Panc1 (cell line): ENCODE measurements at regions not wholly inside any gene's neighbourhood (a gene's known extent, or its start where the extent isn't known, plus 50 kb on each side); places are given as distances from the start of the nearest gene placed in this dataset.

ENCODE experiments used
- ATAC-seq: fragments of 200-7000 bp; cut with Tn5 transposase; 2 replicates; pipeline ENCODE4 v1.9.1; 2020; ENCODE audit warnings: mild to moderate bottlenecking, moderate library complexity
- BruUV-seq: library from RNA; stranded (reverse); fragments of 400-500 nt; replicated peaks from 2 replicates; lab custom pipeline; 2021; lab: Mats Ljungman, UMichigan
- CTCF ChIA-PET: fragments of 300-600 bp; sonication (Branson Sonifier 250); formaldehyde crosslinking; loops from one replicate; lab custom pipeline; 2022; ENCODE audit warnings: antibody characterized with exemption; lab: Charles Lee
- POLR2A ChIA-PET: fragments of 300-600 bp; sonication (Branson Sonifier 250); formaldehyde crosslinking; loops from one replicate; lab custom pipeline; 2022; ENCODE audit warnings: antibody characterized with exemption; lab: Charles Lee
- DNase-seq: peaks from one replicate; pipeline ENCODE4 v3.0.0-alpha.2; 2010; ENCODE audit warnings: low read depth, low spot score
- H3K27ac ChIP-seq: 2 replicates; pipeline ENCODE4 v1.5.1; 2011; ENCODE audit warnings: mild to moderate bottlenecking, low read length, inconsistent platforms
- H3K27me3 ChIP-seq: fragments of 200-500 bp; sonication (Bioruptor generic); 2 replicates; pipeline ENCODE4 v1.6.0; 2014; ENCODE audit warnings: low read length, inconsistent platforms; ENCODE audit not compliant: control insufficient read depth, insufficient read depth
- H3K36me3 ChIP-seq: fragments of 200-500 bp; sonication (Bioruptor generic); 2 replicates; pipeline ENCODE4 v1.5.1; 2014; ENCODE audit warnings: inconsistent platforms, mild to moderate bottlenecking, low read length, moderate library complexity; ENCODE audit not compliant: control insufficient read depth, insufficient read depth
- H3K4me1 ChIP-seq: 2 replicates; pipeline ENCODE4 v1.5.1; 2011; ENCODE audit warnings: inconsistent platforms, mild to moderate bottlenecking, low read length, moderate library complexity; ENCODE audit not compliant: control insufficient read depth, insufficient read depth
- H3K4me3 ChIP-seq, 2 experiments: 2 replicates each; pipeline ENCODE4 v1.5.1; 2011 to 2012; ENCODE audit warnings: low read depth in 2 of 2, low read length in 2 of 2, mild to moderate bottlenecking in 2 of 2, inconsistent platforms in 1 of 2, moderate library complexity in 1 of 2
- H3K9me3 ChIP-seq: fragments of 200-500 bp; sonication (Bioruptor generic); 2 replicates; pipeline ENCODE4 v1.5.1; 2014; ENCODE audit warnings: low read depth, mild to moderate bottlenecking, inconsistent platforms, low read length, moderate library complexity; ENCODE audit not compliant: control insufficient read depth, insufficient read depth
- POLR2AphosphoS5 ChIP-seq: IDR thresholded peaks from 2 replicates; pipeline ENCODE4 v1.6.1; 2012; ENCODE audit warnings: mild to moderate bottlenecking, low read depth, low read length, moderate library complexity
- SIN3A ChIP-seq: IDR thresholded peaks from 2 replicates; pipeline ENCODE4 v1.6.1; 2012; ENCODE audit warnings: low read depth, mild to moderate bottlenecking, low read length, moderate library complexity, borderline replicate concordance; ENCODE audit not compliant: insufficient read depth
- TCF7L2 ChIP-seq: IDR thresholded peaks from 2 replicates; pipeline ENCODE4 v1.6.1; 2011; ENCODE audit warnings: mild to moderate bottlenecking, low read depth, low read length, inconsistent platforms
- in situ Hi-C: cut with HindIII; loops from 2 replicates; pipeline ENCODE4 v1.10.0; 2016; ENCODE audit warnings: low sequenced_read_pairs, low pct_unique_long_range_greater_than_20kb
- intact Hi-C: fragments of 100-400 bp; cut with micrococcal nuclease; formaldehyde crosslinking; loops from one replicate; pipeline ENCODE4 v1.10.0; 2022; ENCODE audit not compliant: unreplicated experiment
- TF ChIP-seq, protein P1 (sequence below): fragments of 450-650 bp; IDR thresholded peaks from 2 replicates; pipeline ENCODE4 v1.5.1; 2017; ENCODE audit warnings: mild to moderate bottlenecking
- TF ChIP-seq, protein P2 (sequence below), 2 experiments: IDR thresholded peaks; 2 replicates each; pipeline ENCODE4 v1.6.1; 2011 to 2012; ENCODE audit warnings: low read depth in 2 of 2, control low read depth in 1 of 2, low read length in 1 of 2, mild to moderate bottlenecking in 1 of 2, moderate library complexity in 1 of 2; ENCODE audit not compliant: insufficient read depth in 1 of 2

DNA sequence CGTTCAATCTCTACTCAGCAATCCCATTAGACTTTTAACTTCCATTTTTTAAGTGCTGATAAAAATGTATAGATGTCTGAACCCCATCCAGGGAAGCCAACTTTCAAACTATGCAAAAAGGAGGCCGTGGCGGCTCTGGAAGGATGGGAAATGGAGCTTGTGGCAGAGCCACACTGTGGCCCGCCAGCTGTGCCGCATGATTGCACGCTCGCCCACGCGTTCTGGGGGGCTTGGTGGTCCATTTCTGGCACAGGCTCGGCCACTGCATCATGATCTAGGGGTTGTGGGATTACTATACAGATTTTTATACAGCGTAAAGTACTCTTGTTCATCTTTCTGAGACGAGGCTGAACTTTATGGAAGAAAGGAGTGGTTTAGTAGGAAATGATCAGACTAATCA, 57.6 kb downstream of the FOXL1 start:
- no peak overlapping the region for H3K4me3 ChIP-seq
- no peaks in the 10 kb centered on the region for H3K36me3 ChIP-seq
- H3K9me3 ChIP-seq: no peaks in the 10 kb centered on the region
- no peak for ATAC-seq
- no TSS peak for BruUV-seq
- ChIA-PET CTCF (no interaction called here), POLR2A (no interaction called here)
- no peaks in the 10 kb centered on the region for H3K4me1 ChIP-seq
- H3K27me3 ChIP-seq: no peaks in the 10 kb centered on the region
- DNase-seq: no peak
- H3K27ac ChIP-seq: no peak overlapping the region
- TF ChIP-seq, protein P1, sequence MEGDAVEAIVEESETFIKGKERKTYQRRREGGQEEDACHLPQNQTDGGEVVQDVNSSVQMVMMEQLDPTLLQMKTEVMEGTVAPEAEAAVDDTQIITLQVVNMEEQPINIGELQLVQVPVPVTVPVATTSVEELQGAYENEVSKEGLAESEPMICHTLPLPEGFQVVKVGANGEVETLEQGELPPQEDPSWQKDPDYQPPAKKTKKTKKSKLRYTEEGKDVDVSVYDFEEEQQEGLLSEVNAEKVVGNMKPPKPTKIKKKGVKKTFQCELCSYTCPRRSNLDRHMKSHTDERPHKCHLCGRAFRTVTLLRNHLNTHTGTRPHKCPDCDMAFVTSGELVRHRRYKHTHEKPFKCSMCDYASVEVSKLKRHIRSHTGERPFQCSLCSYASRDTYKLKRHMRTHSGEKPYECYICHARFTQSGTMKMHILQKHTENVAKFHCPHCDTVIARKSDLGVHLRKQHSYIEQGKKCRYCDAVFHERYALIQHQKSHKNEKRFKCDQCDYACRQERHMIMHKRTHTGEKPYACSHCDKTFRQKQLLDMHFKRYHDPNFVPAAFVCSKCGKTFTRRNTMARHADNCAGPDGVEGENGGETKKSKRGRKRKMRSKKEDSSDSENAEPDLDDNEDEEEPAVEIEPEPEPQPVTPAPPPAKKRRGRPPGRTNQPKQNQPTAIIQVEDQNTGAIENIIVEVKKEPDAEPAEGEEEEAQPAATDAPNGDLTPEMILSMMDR: no peak
- TF ChIP-seq, protein P2, sequence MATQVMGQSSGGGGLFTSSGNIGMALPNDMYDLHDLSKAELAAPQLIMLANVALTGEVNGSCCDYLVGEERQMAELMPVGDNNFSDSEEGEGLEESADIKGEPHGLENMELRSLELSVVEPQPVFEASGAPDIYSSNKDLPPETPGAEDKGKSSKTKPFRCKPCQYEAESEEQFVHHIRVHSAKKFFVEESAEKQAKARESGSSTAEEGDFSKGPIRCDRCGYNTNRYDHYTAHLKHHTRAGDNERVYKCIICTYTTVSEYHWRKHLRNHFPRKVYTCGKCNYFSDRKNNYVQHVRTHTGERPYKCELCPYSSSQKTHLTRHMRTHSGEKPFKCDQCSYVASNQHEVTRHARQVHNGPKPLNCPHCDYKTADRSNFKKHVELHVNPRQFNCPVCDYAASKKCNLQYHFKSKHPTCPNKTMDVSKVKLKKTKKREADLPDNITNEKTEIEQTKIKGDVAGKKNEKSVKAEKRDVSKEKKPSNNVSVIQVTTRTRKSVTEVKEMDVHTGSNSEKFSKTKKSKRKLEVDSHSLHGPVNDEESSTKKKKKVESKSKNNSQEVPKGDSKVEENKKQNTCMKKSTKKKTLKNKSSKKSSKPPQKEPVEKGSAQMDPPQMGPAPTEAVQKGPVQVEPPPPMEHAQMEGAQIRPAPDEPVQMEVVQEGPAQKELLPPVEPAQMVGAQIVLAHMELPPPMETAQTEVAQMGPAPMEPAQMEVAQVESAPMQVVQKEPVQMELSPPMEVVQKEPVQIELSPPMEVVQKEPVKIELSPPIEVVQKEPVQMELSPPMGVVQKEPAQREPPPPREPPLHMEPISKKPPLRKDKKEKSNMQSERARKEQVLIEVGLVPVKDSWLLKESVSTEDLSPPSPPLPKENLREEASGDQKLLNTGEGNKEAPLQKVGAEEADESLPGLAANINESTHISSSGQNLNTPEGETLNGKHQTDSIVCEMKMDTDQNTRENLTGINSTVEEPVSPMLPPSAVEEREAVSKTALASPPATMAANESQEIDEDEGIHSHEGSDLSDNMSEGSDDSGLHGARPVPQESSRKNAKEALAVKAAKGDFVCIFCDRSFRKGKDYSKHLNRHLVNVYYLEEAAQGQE (IDR thresholded peaks at IDR 0.05; ENCODE audit: insufficient read depth in 1 of 2, low read depth in 2 of 2, low read length in 1 of 2): no peak
- TF ChIP-seq POLR2AphosphoS5: no peak
- TF ChIP-seq TCF7L2: no peak
- TF ChIP-seq SIN3A: no peak
- in situ Hi-C loops (no loop called here), intact Hi-C loops (no loop called here)

DNA sequence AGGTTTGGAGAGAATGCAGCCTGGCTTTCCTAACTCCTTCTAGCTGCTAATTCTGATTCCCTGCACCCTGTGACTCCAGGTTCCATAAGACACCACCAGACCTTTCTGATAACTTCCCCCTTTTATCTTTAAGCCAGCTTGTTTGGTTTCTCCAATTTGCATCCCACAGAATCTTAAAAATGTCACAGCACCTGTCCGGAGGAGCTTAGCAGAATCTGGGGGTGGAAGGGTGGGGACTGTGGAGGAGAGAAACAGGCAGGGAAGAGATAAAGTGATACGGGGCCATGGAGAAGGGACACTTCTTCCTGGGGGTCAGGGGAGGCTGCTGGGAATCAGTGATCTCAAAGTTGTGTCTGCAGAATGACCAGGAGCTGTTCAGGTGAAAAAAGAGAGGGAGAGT, 59.4 kb downstream of the FOXL1 start:
- no TSS peak for BruUV-seq
- ATAC-seq (no peak), DNase-seq (no peak)
- no peak for TF ChIP-seq TCF7L2
- TF ChIP-seq, protein P1: no peak
- TF ChIP-seq, protein P2 (IDR thresholded peaks at IDR 0.05; ENCODE audit: insufficient read depth in 1 of 2, low read depth in 2 of 2, low read length in 1 of 2): no peak
- TF ChIP-seq POLR2AphosphoS5: no peak
- no peak for TF ChIP-seq SIN3A
- intact Hi-C loops: no loop called here
- no peaks in the 10 kb centered on the region for H3K9me3 ChIP-seq
- H3K4me3 ChIP-seq: no peak overlapping the region
- CTCF ChIA-PET: no interaction called here
- no peaks in the 10 kb centered on the region for H3K36me3 ChIP-seq
- no peaks in the 10 kb centered on the region for H3K27me3 ChIP-seq
- in situ Hi-C loops: no loop called here
- POLR2A ChIA-PET: interaction anchor here (0.6 kb wide), 1 partner anchor 134 kb away, joined by 6 read pairs; no protein-coding TSS in a partner anchor
- no peaks in the 10 kb centered on the region for H3K4me1 ChIP-seq
- H3K27ac ChIP-seq: no peak overlapping the region
